Trophoblast cell (in vitro differentiated cells and primary cell): ENCODE measurements at regions not wholly inside any gene's neighbourhood (a gene's known extent, or its start where the extent isn't known, plus 50 kb on each side); places are given as distances from the start of the nearest gene placed in this dataset.

Source experiments
- DNase-seq, 2 donors: peaks; one replicate each; pipeline ENCODE4 v3.0.0-alpha.2; 2016
- H2AFZ ChIP-seq: 2 replicates; pipeline ENCODE4 v1.6.1; 2013; ENCODE audit warnings: low read length, moderate library complexity, mild to moderate bottlenecking; ENCODE audit not compliant: insufficient read depth, poor library complexity
- H2AK5ac ChIP-seq: 2 replicates; pipeline ENCODE4 v1.6.1; 2013; ENCODE audit warnings: mild to moderate bottlenecking, low read length
- H2BK120ac ChIP-seq: 2 replicates; pipeline ENCODE4 v1.6.1; 2013; ENCODE audit warnings: low read length, mild to moderate bottlenecking, moderate library complexity; ENCODE audit not compliant: insufficient read depth, poor library complexity
- H2BK12ac ChIP-seq: 2 replicates; pipeline ENCODE4 v1.6.1; 2013; ENCODE audit warnings: mild to moderate bottlenecking, low read length, moderate library complexity
- H2BK5ac ChIP-seq: 2 replicates; pipeline ENCODE4 v1.6.1; 2013; ENCODE audit warnings: low read length, low read depth, moderate library complexity, mild to moderate bottlenecking; ENCODE audit not compliant: poor library complexity
- H3K14ac ChIP-seq: 2 replicates; pipeline ENCODE4 v1.6.1; 2013; ENCODE audit warnings: mild to moderate bottlenecking, low read length
- H3K18ac ChIP-seq: 2 replicates; pipeline ENCODE4 v1.6.1; 2013; ENCODE audit warnings: mild to moderate bottlenecking, low read length
- H3K23ac ChIP-seq: 2 replicates; pipeline ENCODE4 v1.6.1; 2013; ENCODE audit warnings: low read length
- H3K27ac ChIP-seq: 2 replicates; pipeline ENCODE4 v1.5.1; 2013; ENCODE audit warnings: low read depth, mild to moderate bottlenecking, inconsistent platforms, low read length, moderate library complexity
- H3K27me3 ChIP-seq: 2 replicates; pipeline ENCODE4 v1.6.1; 2013; ENCODE audit warnings: inconsistent platforms, mild to moderate bottlenecking, low read length, moderate library complexity; ENCODE audit not compliant: insufficient read depth
- H3K36me3 ChIP-seq, 2 experiments: 1 replicate in 1 of 2; 2 replicates in 1 of 2; pipeline ENCODE4 v1.6.1; 2013; ENCODE audit warnings: low read length in 2 of 2, mild to moderate bottlenecking in 2 of 2, moderate library complexity in 1 of 2; ENCODE audit not compliant: insufficient read depth in 2 of 2, control insufficient read depth in 1 of 2
- H3K4ac ChIP-seq: 2 replicates; pipeline ENCODE4 v1.6.1; 2013; ENCODE audit warnings: low read depth, mild to moderate bottlenecking, low read length, moderate library complexity
- H3K4me1 ChIP-seq, 2 experiments: 1 replicate in 1 of 2; 2 replicates in 1 of 2; pipeline ENCODE4 v1.6.1; 2013; ENCODE audit warnings: low read length in 2 of 2, mild to moderate bottlenecking in 2 of 2, moderate library complexity in 1 of 2; ENCODE audit not compliant: insufficient read depth in 2 of 2, control insufficient read depth in 1 of 2
- H3K4me2 ChIP-seq: 2 replicates; pipeline ENCODE4 v1.6.1; 2013; ENCODE audit warnings: inconsistent platforms, mild to moderate bottlenecking, low read length, moderate library complexity
- H3K4me3 ChIP-seq: 2 replicates; pipeline ENCODE4 v1.5.1; 2013; ENCODE audit warnings: mild to moderate bottlenecking, low read depth, low read length, inconsistent platforms
- H3K79me1 ChIP-seq: one replicate; pipeline ENCODE4 v1.6.1; 2013; ENCODE audit warnings: low read length
- H3K79me2 ChIP-seq: 2 replicates; pipeline ENCODE4 v1.6.1; 2013; ENCODE audit warnings: low read length, mild to moderate bottlenecking; ENCODE audit not compliant: control insufficient read depth, insufficient read depth, poor library complexity
- H3K9ac ChIP-seq: 2 replicates; pipeline ENCODE4 v1.6.1; 2013; ENCODE audit warnings: mild to moderate bottlenecking, low read length
- H3K9me3 ChIP-seq: 2 replicates; pipeline ENCODE4 v1.6.1; 2013; ENCODE audit warnings: low read depth, mild to moderate bottlenecking, control low read depth, inconsistent platforms, low read length; ENCODE audit not compliant: insufficient read depth
- H4K12ac ChIP-seq: 2 replicates; pipeline ENCODE4 v1.6.1; 2013; ENCODE audit warnings: low read depth, mild to moderate bottlenecking, low read length, moderate library complexity
- H4K8ac ChIP-seq: 2 replicates; pipeline ENCODE4 v1.6.1; 2013; ENCODE audit warnings: low read depth, mild to moderate bottlenecking, low read length, moderate library complexity
- H4K91ac ChIP-seq: one replicate; pipeline ENCODE4 v1.6.1; 2013; ENCODE audit warnings: low read depth, mild to moderate bottlenecking, low read length, moderate library complexity
- WGBS: extraction: QIAGEN DNeasy Blood & Tissue Kit; methylation state at CpG from one replicate; pipeline ENCODE4 v1.1.7; 2013; ENCODE audit warnings: missing lambda C conversion rate; ENCODE audit not compliant: insufficient read length, insufficient coverage; ENCODE audit errors: extremely low coverage; 5-methylcytosine and 5-hydroxymethylcytosine counted together

- Histone ChIP-seq H3K4me1 (no peaks in the 10 kb centered on the region), H3K4me2 (no peak overlapping the region), H2BK5ac (no peak overlapping the region), H2AK5ac (no peak overlapping the region), H3K27me3 (no peaks in the 10 kb centered on the region), H2BK120ac (no peak overlapping the region), H4K12ac (no peak overlapping the region), H3K79me2 (no peaks in the 10 kb centered on the region), H3K36me3 (no peaks in the 10 kb centered on the region), H3K9me3 (peaks cover 1% of the 10 kb centered on the region), H3K14ac (no peak overlapping the region), H3K9ac (no peak overlapping the region), H4K8ac (no peak overlapping the region), H3K4ac (no peak overlapping the region), H3K79me1 (no peaks in the 10 kb centered on the region), H2AFZ (no peak overlapping the region), H4K91ac (no peak overlapping the region), H3K18ac (no peak overlapping the region), H2BK12ac (no peak overlapping the region), H3K23ac (no peak overlapping the region), H3K27ac (no peak overlapping the region), H3K4me3 (no peak overlapping the region)
- WGBS, result no CpG with 5 or more reads among the region's 23 CpGs
- no peak for DNase-seq
Observed at GRCh38 chr2:3126911-3127621, 250.6 kb downstream of the EIPR1 start.

GRCh38 chr2:3126171-3126910, 251.3 kb downstream of the EIPR1 start:
- Histone ChIP-seq H3K4me1 (no peaks in the 10 kb centered on the region), H3K14ac (no peak overlapping the region), H2BK5ac (no peak overlapping the region), H3K9me3 (peaks cover 1% of the 10 kb centered on the region), H3K36me3 (no peaks in the 10 kb centered on the region), H3K4me2 (no peak overlapping the region), H2BK120ac (no peak overlapping the region), H3K18ac (no peak overlapping the region), H3K27me3 (no peaks in the 10 kb centered on the region), H3K79me1 (no peaks in the 10 kb centered on the region), H4K12ac (no peak overlapping the region), H2AFZ (no peak overlapping the region), H3K79me2 (no peaks in the 10 kb centered on the region), H3K23ac (no peak overlapping the region), H2AK5ac (no peak overlapping the region), H3K9ac (no peak overlapping the region), H4K91ac (no peak overlapping the region), H4K8ac (no peak overlapping the region), H3K27ac (no peak overlapping the region), H3K4ac (no peak overlapping the region), H3K4me3 (no peak overlapping the region), H2BK12ac (no peak overlapping the region)
- no peak for DNase-seq
- no CpG with 5 or more reads among the region's 14 CpGs for WGBS

GRCh38 chr2:3125761-3126130, 251.9 kb downstream of the EIPR1 start:
- Histone ChIP-seq H3K18ac (no peak overlapping the region), H3K4me3 (no peak overlapping the region), H2BK120ac (no peak overlapping the region), H3K79me1 (no peaks in the 10 kb centered on the region), H2AK5ac (no peak overlapping the region), H3K9me3 (peaks cover 1% of the 10 kb centered on the region), H3K27me3 (no peaks in the 10 kb centered on the region), H3K14ac (no peak overlapping the region), H3K23ac (no peak overlapping the region), H3K27ac (no peak overlapping the region), H3K4ac (no peak overlapping the region), H2AFZ (no peak overlapping the region), H3K4me2 (no peak overlapping the region), H2BK12ac (no peak overlapping the region), H2BK5ac (no peak overlapping the region), H3K4me1 (no peaks in the 10 kb centered on the region), H3K79me2 (no peaks in the 10 kb centered on the region), H3K9ac (no peak overlapping the region), H3K36me3 (no peaks in the 10 kb centered on the region), H4K91ac (no peak overlapping the region), H4K8ac (no peak overlapping the region), H4K12ac (no peak overlapping the region)
- WGBS, result no CpG with 5 or more reads among the region's 10 CpGs
- no peak for DNase-seq

GRCh38 chr2:3125001-3125760, 252.4 kb downstream of the EIPR1 start:
- Histone ChIP-seq H3K23ac (no peak overlapping the region), H3K4me1 (no peaks in the 10 kb centered on the region), H3K14ac (no peak overlapping the region), H2BK120ac (no peak overlapping the region), H2AFZ (no peak overlapping the region), H2BK12ac (no peak overlapping the region), H4K8ac (no peak overlapping the region), H4K12ac (no peak overlapping the region), H3K9me3 (peaks cover 1% of the 10 kb centered on the region), H3K27ac (no peak overlapping the region), H3K4ac (no peak overlapping the region), H3K27me3 (no peaks in the 10 kb centered on the region), H3K79me1 (no peaks in the 10 kb centered on the region), H3K36me3 (no peaks in the 10 kb centered on the region), H4K91ac (no peak overlapping the region), H3K18ac (no peak overlapping the region), H3K4me3 (no peak overlapping the region), H2BK5ac (no peak overlapping the region), H3K4me2 (no peak overlapping the region), H2AK5ac (no peak overlapping the region), H3K9ac (no peak overlapping the region), H3K79me2 (no peaks in the 10 kb centered on the region)
- no CpG with 5 or more reads among the region's 26 CpGs for WGBS
- DNase-seq, result no peak
